ENCODE measurements at regions not wholly inside any gene's neighbourhood (a gene's known extent, or its start where the extent isn't known, plus 50 kb on each side); places are given as distances from the start of the nearest gene placed in this dataset.

- Histone ChIP-seq H3K27ac (ENCODE audit: low read depth, low read length) (no peak overlapping the region), H3K79me2 (ENCODE audit: insufficient read depth, low read length) (no peaks in the 10 kb centered on the region), H4K20me1 (ENCODE audit: insufficient read depth, low read length) (no peaks in the 10 kb centered on the region), H3K9me3 (ENCODE audit: low read depth, low read length) (no peaks in the 10 kb centered on the region), H3K27me3 (ENCODE audit: insufficient read depth, low read length) (no peaks in the 10 kb centered on the region), H3K4me1 (ENCODE audit: insufficient read depth, low read length) (no peaks in the 10 kb centered on the region), H2AFZ (ENCODE audit: low read length) (no peak overlapping the region), H3K36me3 (ENCODE audit: insufficient read depth, low read length) (no peaks in the 10 kb centered on the region), H3K4me3 (ENCODE audit: insufficient read depth, low read length) (no peak overlapping the region), H3K4me2 (ENCODE audit: insufficient read depth, low read length) (no peak overlapping the region)
- no peak for DNase-seq (ENCODE audit: insufficient read length, low spot score, missing footprints)
- TF ChIP-seq CTCF (IDR thresholded peaks at IDR 0.05; ENCODE audit: extremely low read depth, low read depth, low read length), result no peak
Observed at GRCh38 chr4:96097040-96097607, 257.2 kb downstream of the PDHA2 start.

- no peaks in the 10 kb centered on the region for H3K36me3 ChIP-seq (ENCODE audit: insufficient read depth, low read length)
- no peak for DNase-seq (ENCODE audit: insufficient read length, low spot score, missing footprints)
- TF ChIP-seq CTCF (IDR thresholded peaks at IDR 0.05; ENCODE audit: extremely low read depth, low read depth, low read length), result no peak
- H3K4me2 ChIP-seq (ENCODE audit: insufficient read depth, low read length), result no peak overlapping the region
- H3K9me3 ChIP-seq (ENCODE audit: low read depth, low read length), result no peaks in the 10 kb centered on the region
- H3K27me3 ChIP-seq (ENCODE audit: insufficient read depth, low read length), result no peaks in the 10 kb centered on the region
- no peak overlapping the region for H3K27ac ChIP-seq (ENCODE audit: low read depth, low read length)
- no peaks in the 10 kb centered on the region for H3K79me2 ChIP-seq (ENCODE audit: insufficient read depth, low read length)
- peaks cover 4% of the 10 kb centered on the region for H3K4me1 ChIP-seq (ENCODE audit: insufficient read depth, low read length)
- H2AFZ ChIP-seq (ENCODE audit: low read length), result no peak overlapping the region
- no peak overlapping the region for H3K4me3 ChIP-seq (ENCODE audit: insufficient read depth, low read length)
- no peaks in the 10 kb centered on the region for H4K20me1 ChIP-seq (ENCODE audit: insufficient read depth, low read length)
Observed at GRCh38 chr4:96097693-96098092, 257.8 kb downstream of the PDHA2 start.

- Histone ChIP-seq H4K20me1 (ENCODE audit: insufficient read depth, low read length) (no peaks in the 10 kb centered on the region), H3K4me1 (ENCODE audit: insufficient read depth, low read length) (peaks cover 12% of the 10 kb centered on the region), H3K9me3 (ENCODE audit: low read depth, low read length) (no peaks in the 10 kb centered on the region), H3K27ac (ENCODE audit: low read depth, low read length) (no peak overlapping the region), H3K36me3 (ENCODE audit: insufficient read depth, low read length) (no peaks in the 10 kb centered on the region), H2AFZ (ENCODE audit: low read length) (no peak overlapping the region), H3K4me3 (ENCODE audit: insufficient read depth, low read length) (no peak overlapping the region), H3K4me2 (ENCODE audit: insufficient read depth, low read length) (no peak overlapping the region), H3K79me2 (ENCODE audit: insufficient read depth, low read length) (no peaks in the 10 kb centered on the region), H3K27me3 (ENCODE audit: insufficient read depth, low read length) (no peaks in the 10 kb centered on the region)
- DNase-seq (ENCODE audit: insufficient read length, low spot score, missing footprints), result peak; percentile 64
- no peak for TF ChIP-seq CTCF (IDR thresholded peaks at IDR 0.05; ENCODE audit: extremely low read depth, low read depth, low read length)
Observed at GRCh38 chr4:96099031-96099430, 259.1 kb downstream of the PDHA2 start.

DNA sequence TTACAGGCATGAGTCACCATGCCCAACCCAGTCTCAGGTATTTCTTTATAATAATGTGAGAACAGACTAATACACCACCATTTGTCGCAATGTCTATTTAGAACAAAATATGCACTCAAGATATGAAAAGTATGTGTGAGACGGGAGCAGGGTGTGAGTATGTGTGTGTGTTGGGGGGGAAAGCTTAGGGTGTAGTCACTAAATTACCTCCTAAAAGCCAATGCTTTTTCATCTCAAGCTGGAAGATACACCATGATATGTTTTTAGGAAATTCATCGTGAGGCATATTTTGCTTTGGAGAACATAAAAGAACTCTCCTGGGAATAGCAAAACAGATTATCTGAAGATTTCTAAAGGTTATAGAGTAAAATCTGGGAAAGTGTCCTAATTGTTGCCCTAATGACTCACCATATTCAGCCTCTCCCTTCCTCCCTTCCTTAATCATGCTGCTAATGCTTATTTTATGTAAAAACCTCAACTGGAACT, 262.7 kb downstream of the PDHA2 start:
- H3K79me2 ChIP-seq (ENCODE audit: insufficient read depth, low read length), result no peaks in the 10 kb centered on the region
- no peak overlapping the region for H2AFZ ChIP-seq (ENCODE audit: low read length)
- H4K20me1 ChIP-seq (ENCODE audit: insufficient read depth, low read length), result no peaks in the 10 kb centered on the region
- H3K9me3 ChIP-seq (ENCODE audit: low read depth, low read length), result no peaks in the 10 kb centered on the region
- H3K36me3 ChIP-seq (ENCODE audit: insufficient read depth, low read length), result no peaks in the 10 kb centered on the region
- peak; percentile 65 for DNase-seq (ENCODE audit: insufficient read length, low spot score, missing footprints)
- TF ChIP-seq CTCF (IDR thresholded peaks at IDR 0.05; ENCODE audit: extremely low read depth, low read depth, low read length), result no peak
- no peak overlapping the region for H3K4me3 ChIP-seq (ENCODE audit: insufficient read depth, low read length)
- peaks cover 12% of the 10 kb centered on the region for H3K4me1 ChIP-seq (ENCODE audit: insufficient read depth, low read length)
- peak overlapping the region; percentile 54 for H3K27ac ChIP-seq (ENCODE audit: low read depth, low read length)
- no peaks in the 10 kb centered on the region for H3K27me3 ChIP-seq (ENCODE audit: insufficient read depth, low read length)
- H3K4me2 ChIP-seq (ENCODE audit: insufficient read depth, low read length), result peak overlapping the region; percentile 16
